ENCODE measurements at regions not wholly inside any gene's neighbourhood (a gene's known extent, or its start where the extent isn't known, plus 50 kb on each side); places are given as distances from the start of the nearest gene placed in this dataset.

DNA sequence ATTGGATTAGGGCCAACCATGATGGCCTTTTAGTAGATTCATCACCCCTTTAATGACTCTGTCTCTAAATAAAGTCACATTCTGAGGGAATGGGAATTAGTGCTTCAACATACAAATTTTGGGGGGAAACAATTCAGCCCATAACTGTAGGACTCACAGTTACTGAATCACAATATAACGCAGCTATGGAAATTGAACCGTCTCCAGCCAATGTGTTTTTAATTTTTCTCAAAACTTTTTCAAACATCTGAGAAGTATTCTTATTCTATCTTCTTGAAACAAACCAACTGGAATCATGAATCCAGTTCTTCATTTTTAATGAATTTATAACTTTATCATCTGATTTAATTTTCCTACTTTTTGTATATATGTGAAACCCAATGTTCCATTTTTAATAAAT lies 373.1 kb upstream of the SYT4 start:
- no peak for DNase-seq

DNA sequence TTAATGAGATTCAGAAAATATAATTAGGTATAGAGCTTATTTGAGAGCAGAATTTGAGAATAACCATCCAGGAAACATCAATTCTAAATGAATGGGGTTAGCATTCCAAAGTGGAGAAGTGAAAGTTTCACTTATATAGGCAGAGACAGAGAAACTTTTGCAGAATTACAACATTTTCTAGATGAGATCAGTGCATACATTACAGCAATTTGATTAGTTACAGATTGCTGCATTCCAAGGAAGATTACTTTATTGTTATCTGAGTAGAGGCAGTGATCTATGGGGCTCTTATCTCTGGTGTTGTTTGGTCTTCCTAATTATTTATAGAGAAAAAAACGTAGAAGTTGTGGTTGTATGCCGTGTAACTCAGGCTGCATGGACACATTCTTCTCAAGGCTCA lies 373.8 kb upstream of the SYT4 start:
- DNase-seq, result no peak

DNA sequence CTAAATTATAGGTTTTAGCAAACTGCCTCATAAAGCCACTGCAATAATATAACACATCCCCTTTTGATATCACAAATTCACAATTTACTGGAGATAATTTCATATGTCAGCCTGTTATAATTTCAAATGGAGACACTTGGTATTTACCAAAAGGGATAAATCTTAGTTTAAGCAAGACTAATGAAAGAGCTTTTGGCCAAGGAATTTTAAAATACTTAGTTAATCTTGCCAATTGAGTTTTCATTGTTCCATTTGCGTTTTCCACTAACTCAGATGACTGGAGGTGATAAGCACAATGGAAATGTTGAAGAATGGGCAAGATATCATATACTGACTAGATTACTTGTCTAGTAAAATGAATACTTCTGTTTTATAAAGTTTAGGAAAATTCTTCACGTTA lies 379.3 kb upstream of the SYT4 start:
- DNase-seq, result no peak

DNA sequence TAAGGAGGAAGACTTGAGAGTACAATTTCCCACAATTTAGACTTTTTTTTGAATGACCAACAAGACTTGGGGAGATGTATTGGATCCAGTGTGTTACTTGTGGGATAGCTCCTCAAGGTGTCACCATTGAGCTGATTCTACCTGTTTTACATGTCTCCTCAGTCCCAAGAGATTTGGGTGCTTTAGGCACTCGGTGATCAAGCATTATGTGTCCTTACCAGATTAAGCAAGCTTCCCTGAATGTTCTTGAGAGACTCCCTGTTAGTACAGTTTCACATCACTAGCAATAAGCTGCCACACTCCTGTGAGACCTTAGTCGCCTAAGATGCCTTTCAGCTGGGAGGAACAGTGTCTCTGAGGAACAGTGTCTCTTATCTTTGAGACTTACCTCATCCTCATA lies 384.3 kb upstream of the SYT4 start:
- DNase-seq, result peak; percentile 2

DNA sequence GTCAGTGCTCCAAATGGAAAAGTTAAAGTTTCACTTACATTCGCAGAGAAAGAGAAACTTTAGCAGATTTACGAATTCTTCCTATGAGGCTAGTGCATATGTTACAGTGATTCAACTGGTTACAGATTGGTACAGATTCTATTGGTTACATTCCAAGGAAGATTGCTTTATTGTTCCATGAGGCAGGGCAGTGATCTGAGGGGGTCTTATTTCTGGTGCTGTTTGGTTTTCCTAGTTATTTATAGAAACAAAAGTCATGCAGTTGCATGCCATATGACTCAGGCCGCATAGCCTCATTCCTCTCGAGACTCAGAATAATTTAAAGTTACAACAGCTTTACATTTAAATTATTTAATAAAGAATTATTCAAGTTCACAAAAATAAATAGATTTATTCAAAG lies 385.4 kb upstream of the SYT4 start:
- DNase-seq, result no peak

DNA sequence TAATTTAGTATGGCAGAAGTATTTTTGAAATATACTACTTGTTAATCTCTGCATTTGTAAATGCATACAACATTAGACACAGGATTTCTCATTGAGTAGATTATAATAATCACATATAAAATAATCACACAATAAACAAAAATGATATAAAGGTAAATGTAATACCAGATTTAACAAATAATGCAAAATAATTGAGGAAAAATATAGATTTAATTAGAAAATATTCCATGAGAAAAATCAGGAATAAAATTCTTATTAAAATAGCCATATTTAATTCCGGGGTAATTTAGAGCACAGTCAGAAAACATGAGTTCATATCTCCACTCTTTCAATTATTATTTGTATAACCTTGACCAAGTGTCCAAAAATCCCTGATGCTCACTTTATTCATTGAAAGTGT lies 385.9 kb upstream of the SYT4 start:
- no peak for DNase-seq

DNA sequence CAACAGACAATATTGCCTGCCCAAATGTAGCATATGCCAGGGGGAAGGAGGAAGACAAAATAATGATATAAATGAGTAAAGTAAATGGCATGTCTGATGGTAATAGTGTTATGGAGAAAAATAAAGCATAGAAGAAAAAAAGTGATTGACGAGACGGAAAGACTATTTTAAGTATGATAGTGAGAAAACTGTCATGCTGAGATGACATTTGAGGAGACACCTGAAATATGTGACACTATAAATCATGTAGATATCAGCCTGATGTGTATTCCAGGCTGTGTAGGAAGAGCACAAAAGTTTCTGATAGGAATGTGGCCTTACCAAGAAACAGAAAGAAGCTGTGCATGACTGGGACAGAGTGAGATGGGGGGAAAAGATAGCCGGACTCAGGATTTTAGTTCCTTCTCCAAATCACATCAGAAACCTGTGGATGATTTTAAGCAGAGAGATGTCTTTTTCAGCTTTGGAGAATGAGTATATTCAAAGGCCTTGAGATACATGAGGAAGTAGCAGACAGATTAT lies 387.3 kb upstream of the SYT4 start:
- DNase-seq, result no peak

DNA sequence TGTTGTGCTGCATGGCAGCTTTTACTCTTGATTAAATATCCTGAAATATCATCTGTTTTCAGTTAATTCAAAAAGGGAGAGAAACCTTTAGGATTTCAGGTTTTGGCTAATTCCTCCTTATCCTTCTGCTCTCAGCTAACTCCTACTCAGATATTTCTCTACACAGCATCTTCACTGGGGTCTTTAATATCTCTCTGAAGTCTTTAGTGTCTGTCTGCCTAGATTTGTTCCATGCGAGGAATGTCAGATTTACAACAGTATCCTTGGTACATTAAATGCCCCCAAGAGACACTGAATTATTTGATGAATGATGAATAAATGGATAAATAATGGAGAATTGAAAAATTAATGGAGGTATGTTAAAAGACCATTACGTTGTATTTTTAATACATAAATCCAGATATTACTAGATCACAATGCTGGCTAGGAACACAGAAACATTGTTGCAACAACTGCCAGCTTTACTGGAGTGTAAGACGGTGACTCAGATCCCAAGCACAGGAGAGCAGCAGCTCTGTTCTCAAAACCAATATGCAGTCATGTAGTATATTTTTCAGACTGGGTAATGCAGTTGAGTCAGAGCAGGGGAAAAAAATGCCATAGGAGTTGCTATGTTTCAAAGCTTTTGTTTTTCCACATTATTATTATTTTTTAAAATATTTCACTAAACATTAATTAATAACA lies 388.0 kb upstream of the SYT4 start:
- no peak for DNase-seq

DNA sequence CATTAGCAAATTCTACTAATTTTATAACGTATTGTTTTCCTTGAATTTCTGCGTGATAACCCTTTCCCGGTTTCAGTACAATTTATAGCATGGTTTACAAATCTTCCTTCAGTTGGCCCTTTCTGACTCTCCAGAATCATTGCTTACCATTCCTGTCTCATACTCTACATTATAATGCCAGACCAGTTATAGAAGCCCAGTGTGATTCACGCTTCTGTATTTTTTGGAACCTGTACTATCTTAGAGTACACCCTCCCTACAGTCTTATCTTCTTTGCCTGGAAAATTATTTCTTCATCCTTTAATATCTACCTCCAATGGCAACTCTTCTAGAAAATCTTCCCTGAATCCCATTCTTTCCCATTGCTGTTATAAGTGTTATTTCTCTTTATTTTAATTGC lies 391.6 kb upstream of the SYT4 start:
- no peak for DNase-seq

DNA sequence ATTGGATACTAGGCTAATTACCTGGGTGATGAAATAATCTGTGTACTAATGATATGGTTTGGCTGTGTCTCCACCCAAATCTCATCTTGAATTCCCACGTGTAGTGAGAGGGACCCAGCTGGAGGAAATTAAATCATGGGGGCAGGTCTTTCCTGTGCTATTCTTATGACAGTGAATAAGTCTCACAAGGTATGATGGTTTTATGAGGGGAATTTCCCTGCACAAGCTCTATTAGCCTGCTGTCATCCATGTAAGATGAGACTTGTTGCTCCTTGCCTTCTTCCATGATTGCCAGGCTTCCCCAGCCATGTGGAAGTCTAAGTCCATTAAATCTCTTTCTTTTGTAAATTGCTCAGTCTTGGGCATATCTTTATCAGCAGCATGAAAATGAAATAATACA lies 394.1 kb upstream of the SYT4 start:
- DNase-seq, result no peak

DNA sequence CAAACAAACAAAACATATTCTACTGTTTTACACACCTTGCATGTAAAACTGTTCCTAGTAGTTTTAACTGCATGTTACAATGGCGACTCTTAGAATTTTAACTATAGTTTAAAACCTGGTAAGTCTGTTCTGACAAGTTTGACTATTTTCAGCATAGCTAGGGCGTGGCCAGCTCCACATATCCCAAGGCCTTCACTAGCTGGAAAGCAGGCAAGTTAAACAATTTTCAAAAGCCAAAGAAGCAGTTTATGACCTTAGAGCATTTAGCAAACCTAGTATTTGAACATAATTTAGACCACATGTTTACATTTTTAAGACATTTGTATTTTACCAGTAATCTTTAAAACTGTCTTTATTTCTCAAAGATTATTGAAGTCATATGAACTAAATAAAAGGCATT lies 402.8 kb upstream of the SYT4 start:
- DNase-seq, result no peak

DNA sequence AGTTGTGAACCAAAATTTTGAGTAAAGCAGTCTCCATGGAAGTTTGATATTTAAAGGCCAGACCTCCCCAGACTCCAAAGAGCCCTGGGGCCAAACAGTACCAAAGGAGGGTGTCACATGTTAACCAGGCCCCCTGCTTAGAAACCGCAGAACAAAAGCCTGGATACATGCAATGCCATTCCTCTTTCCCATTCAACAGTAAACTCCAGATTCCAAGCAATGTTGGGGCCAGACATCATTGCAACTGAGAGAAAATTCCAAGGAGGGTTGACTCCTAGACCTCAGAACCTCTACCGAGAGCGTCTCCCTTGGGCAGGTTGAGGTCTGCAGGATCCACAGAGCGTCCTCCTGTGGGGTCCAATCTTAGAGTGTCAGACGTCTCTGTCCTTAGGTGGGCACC lies 404.4 kb upstream of the SYT4 start:
- DNase-seq, result no peak

DNA sequence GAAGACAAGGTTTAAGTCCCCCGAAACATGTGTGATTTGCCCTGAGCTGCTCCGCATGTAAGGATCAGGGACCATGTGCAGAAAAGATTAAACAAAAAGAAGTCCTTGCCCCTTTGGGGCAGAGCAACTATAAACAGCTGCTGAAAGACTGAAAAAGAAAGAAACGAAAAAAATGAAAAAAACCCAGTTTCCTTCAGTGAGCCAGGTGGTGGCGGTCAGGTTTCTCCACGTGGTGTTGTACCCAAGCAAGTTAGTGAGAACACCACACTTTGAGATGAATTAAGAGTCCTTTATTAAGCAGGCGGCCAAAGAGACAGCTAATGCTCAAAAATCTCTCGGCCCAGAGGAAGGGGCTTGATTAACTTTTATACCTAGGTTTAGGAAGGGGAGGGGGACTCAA lies 404.9 kb upstream of the SYT4 start:
- DNase-seq, result no peak

DNA sequence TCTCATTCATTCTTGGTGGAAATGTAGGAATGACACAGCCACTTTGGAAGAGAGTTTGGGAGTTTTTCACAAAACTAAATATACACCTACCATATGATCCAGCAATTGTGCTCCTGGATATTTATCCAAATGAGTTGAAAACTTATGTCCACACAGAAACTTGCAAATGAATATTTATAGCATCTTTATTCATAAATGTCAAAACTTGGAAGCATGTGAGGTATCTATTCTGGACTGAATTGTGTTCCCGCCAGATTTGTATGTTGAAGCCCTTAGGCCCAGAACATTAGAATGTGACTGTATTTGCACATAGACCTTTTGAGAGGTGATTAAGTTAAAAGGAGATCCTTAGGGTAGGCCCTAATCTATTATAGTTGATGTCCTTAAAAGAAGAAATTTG lies 409.4 kb upstream of the SYT4 start:
- no peak for DNase-seq

DNA sequence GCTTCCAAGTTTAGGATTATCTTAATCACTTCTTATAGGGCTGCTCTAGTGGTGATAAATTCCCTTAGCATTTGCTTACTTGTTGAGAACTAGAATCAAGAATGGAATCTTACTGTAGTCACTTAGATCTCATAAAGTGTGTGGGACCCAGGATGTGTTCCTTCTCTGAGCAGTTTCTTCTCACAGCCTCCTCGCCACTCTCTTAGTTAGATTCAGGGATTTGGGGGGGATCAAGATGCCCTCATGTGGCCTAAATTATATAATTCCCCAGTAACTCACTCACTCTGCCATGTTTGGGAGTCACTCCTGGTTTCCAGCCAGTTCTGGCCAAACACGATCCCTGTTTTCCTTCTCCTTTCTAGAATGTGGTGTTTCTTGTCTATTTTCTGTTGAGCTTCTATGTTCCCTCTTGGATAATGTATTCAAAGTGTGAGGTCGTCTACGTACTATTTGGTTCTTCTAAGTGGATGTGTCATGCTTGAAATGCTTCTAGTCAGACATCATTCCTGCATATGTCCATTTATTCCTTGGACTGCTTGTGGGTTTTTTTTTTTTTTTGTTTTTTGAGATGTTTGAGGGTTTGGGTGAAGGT lies 414.9 kb upstream of the SYT4 start:
- DNase-seq, result no peak

DNA sequence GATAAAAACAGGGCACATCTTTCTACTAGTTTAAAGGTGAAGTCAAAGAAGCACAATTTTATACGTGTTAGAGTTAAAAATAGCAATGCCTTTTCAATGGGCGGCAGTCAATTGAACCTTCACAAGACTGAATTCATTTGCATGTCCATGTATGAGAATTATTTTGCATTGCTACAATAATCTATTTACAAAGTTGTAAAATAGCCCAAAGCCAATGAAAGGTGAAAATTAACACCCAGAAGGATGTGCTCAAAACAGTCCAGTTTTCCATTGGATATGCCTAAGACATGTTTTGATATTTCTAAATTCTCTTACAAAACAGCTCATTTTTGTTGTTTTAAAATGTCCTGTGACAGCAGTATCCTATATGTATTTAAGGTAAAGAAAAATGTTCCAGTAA lies 425.1 kb upstream of the SYT4 start:
- no peak for DNase-seq

DNA sequence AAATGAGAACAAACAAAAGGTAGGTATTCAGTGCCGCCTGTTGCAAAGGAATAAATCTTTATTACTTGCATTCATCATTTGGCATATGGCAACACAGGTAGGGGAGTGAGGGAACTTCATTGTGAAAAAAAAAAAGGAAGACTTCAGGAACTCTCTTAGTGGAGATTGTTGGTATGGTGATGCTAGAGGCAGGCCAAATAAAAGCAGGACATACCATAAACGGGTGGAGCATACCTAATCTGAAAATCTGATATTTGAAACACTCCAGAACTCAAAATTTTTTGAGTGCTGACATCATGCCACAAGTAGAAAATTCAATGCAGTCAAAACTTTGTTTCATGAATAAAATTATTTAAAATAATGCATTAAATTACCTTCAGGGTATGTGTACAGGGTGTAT lies 425.8 kb upstream of the SYT4 start:
- no peak for DNase-seq

DNA sequence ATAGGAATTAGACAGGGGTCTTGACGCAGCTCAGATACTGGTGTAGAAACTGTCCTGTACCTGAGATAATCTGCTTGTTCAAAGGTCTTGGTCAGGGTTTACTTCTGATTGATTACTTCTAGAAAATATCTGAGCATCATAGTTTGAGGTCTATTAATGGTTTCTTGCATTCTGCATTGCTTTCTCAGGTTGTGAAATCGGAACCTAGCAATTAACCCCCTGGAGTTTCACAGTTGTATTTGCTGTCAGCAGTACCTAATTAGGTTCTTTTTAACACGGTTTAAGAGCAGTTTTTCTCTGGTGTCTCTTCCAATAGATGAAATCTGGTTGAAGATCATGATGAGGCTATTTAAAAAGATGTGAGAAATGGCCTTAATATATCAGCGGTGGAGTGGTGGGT lies 428.6 kb upstream of the SYT4 start:
- no peak for DNase-seq

DNA sequence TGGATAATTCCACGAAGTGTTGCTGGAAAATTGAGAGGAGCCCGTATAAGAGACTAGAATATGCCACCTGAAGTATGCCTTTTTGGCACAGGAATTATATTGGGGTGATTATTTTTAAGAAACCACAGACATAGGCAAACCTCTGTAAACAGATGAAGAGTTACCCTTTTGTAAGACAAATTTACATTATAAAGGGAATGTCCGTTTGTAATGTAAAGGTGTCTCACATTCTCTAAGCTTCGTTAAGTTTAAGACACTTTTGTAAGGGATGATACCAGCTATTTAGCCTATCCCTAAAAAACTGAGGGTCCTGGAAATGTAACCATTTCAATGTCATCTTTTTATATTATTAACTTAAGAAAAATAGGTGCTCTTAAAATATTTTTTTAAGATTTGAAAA lies 432.8 kb upstream of the SYT4 start:
- DNase-seq, result no peak

DNA sequence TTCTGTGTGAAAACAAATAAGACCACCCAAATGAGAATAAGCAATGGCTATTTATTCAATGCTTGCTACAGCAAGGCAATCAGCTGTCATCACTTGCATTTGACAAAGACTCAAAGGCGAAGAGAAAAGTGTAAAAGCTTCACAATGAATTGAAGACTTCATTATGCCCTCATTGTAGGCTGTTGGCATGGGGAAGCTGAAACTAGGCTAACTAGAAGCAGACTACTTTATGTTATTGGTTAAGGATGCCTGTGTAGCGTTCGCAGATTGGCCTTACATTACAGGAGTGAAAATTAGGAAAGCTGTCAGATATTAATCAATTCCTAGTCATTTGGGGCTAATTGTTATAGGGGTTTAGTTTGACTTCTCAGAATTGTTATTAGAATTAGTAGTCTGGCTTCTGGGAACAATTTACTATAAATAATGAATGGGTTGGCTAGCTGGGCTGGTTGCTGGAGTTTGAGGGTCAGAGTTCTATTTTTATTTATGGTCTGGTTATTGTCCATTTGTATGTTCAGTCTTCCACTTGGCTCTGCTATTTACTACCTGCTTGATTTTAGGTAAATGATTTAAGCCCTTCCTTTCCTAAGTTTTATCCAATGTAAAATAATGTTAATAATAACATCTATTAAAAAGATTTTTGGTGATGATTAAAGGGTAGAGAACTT lies 437.2 kb upstream of the SYT4 start:
- no peak for DNase-seq

DNA sequence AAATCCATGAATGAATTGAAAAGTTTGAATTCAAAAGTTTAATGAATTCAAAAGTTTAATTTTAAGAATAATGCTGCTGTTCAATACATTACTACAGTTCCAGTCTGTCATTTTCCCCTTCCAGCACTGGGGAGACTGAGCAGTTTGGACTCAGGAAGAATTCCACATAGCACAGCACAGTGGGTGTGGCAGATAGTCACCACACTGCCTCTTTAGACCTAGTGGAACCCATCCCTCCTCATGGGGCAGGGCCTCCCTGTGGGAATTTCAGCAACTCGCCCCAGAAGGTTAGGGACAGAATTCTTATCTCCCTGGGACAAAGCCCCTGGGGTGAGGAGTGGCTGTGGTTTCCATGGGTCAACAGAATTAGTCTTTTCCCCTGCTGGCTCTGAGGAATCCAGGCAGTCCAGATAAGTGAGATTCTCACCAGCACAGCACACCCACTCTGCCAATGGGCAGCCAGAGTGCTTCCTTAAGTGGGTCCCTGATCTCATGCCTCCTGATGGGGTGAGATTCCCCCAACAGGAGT lies 442.0 kb upstream of the SYT4 start:
- DNase-seq, result no peak

DNA sequence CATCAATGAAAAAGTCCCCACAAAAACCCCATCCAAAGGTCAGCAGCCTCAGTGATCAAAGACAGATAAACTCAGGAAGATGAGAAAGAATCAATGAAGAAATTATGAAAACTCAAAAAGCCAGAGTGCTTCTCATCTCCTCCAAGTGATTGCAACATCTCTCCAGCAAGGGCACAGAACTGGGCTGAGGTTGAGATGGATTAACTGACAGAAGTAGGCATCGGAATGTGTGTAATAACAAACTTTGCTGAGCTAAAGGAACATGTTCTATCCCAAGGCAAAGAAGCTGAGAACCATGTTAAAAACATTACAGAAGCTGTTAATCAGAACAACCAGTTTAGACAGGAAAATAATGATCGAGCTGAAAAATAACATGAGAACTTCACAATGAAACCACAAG lies 442.8 kb upstream of the SYT4 start:
- no peak for DNase-seq

DNA sequence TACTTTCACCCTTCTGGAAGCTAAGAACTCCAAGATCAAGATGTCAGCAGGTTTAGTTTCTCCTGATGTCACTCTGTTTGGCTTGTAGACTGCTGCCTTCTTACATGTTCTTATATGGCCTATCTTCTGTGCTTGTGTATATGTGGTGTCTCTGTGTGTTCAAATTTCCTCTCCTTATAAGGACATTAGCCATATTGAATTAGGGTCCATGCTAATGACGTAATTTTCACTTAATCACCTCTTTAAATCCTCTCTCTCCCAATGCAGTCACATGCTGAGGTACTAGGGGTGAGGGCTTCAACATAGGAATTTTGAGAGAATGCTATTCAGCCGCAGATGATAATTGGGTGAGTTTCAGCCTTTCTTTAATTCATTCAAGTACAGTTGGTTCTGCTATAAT lies 458.3 kb upstream of the SYT4 start:
- DNase-seq, result no peak
